Panc1 (cell line): ENCODE measurements at regions not wholly inside any gene's neighbourhood (a gene's known extent, or its start where the extent isn't known, plus 50 kb on each side); places are given as distances from the start of the nearest gene placed in this dataset.

Source experiments
- ATAC-seq: fragments of 200-7000 bp; cut with Tn5 transposase; 2 replicates; pipeline ENCODE4 v1.9.1; 2020; ENCODE audit warnings: mild to moderate bottlenecking, moderate library complexity
- BruUV-seq: library from RNA; stranded (reverse); fragments of 400-500 nt; replicated peaks from 2 replicates; lab custom pipeline; 2021; lab: Mats Ljungman, UMichigan
- CTCF ChIA-PET: fragments of 300-600 bp; sonication (Branson Sonifier 250); formaldehyde crosslinking; loops from one replicate; lab custom pipeline; 2022; ENCODE audit warnings: antibody characterized with exemption; lab: Charles Lee
- POLR2A ChIA-PET: fragments of 300-600 bp; sonication (Branson Sonifier 250); formaldehyde crosslinking; loops from one replicate; lab custom pipeline; 2022; ENCODE audit warnings: antibody characterized with exemption; lab: Charles Lee
- DNase-seq: peaks from one replicate; pipeline ENCODE4 v3.0.0-alpha.2; 2010; ENCODE audit warnings: low read depth, low spot score
- H3K27ac ChIP-seq: 2 replicates; pipeline ENCODE4 v1.5.1; 2011; ENCODE audit warnings: mild to moderate bottlenecking, low read length, inconsistent platforms
- H3K27me3 ChIP-seq: fragments of 200-500 bp; sonication (Bioruptor generic); 2 replicates; pipeline ENCODE4 v1.6.0; 2014; ENCODE audit warnings: low read length, inconsistent platforms; ENCODE audit not compliant: control insufficient read depth, insufficient read depth
- H3K36me3 ChIP-seq: fragments of 200-500 bp; sonication (Bioruptor generic); 2 replicates; pipeline ENCODE4 v1.5.1; 2014; ENCODE audit warnings: inconsistent platforms, mild to moderate bottlenecking, low read length, moderate library complexity; ENCODE audit not compliant: control insufficient read depth, insufficient read depth
- H3K4me1 ChIP-seq: 2 replicates; pipeline ENCODE4 v1.5.1; 2011; ENCODE audit warnings: inconsistent platforms, mild to moderate bottlenecking, low read length, moderate library complexity; ENCODE audit not compliant: control insufficient read depth, insufficient read depth
- H3K4me3 ChIP-seq, 2 experiments: 2 replicates each; pipeline ENCODE4 v1.5.1; 2011 to 2012; ENCODE audit warnings: low read depth in 2 of 2, low read length in 2 of 2, mild to moderate bottlenecking in 2 of 2, inconsistent platforms in 1 of 2, moderate library complexity in 1 of 2
- H3K9me3 ChIP-seq: fragments of 200-500 bp; sonication (Bioruptor generic); 2 replicates; pipeline ENCODE4 v1.5.1; 2014; ENCODE audit warnings: low read depth, mild to moderate bottlenecking, inconsistent platforms, low read length, moderate library complexity; ENCODE audit not compliant: control insufficient read depth, insufficient read depth
- CTCF ChIP-seq: fragments of 450-650 bp; IDR thresholded peaks from 2 replicates; pipeline ENCODE4 v1.5.1; 2017; ENCODE audit warnings: mild to moderate bottlenecking
- POLR2AphosphoS5 ChIP-seq: IDR thresholded peaks from 2 replicates; pipeline ENCODE4 v1.6.1; 2012; ENCODE audit warnings: mild to moderate bottlenecking, low read depth, low read length, moderate library complexity
- REST ChIP-seq, 2 experiments: IDR thresholded peaks; 2 replicates each; pipeline ENCODE4 v1.6.1; 2011 to 2012; ENCODE audit warnings: low read depth in 2 of 2, control low read depth in 1 of 2, low read length in 1 of 2, mild to moderate bottlenecking in 1 of 2, moderate library complexity in 1 of 2; ENCODE audit not compliant: insufficient read depth in 1 of 2
- SIN3A ChIP-seq: IDR thresholded peaks from 2 replicates; pipeline ENCODE4 v1.6.1; 2012; ENCODE audit warnings: low read depth, mild to moderate bottlenecking, low read length, moderate library complexity, borderline replicate concordance; ENCODE audit not compliant: insufficient read depth
- TCF7L2 ChIP-seq: IDR thresholded peaks from 2 replicates; pipeline ENCODE4 v1.6.1; 2011; ENCODE audit warnings: mild to moderate bottlenecking, low read depth, low read length, inconsistent platforms
- in situ Hi-C: cut with HindIII; loops from 2 replicates; pipeline ENCODE4 v1.10.0; 2016; ENCODE audit warnings: low sequenced_read_pairs, low pct_unique_long_range_greater_than_20kb
- intact Hi-C: fragments of 100-400 bp; cut with micrococcal nuclease; formaldehyde crosslinking; loops from one replicate; pipeline ENCODE4 v1.10.0; 2022; ENCODE audit not compliant: unreplicated experiment

- ChIA-PET CTCF (no interaction called here), POLR2A (no interaction called here)
- intact Hi-C loops, result no loop called here
- H3K9me3 ChIP-seq, result no peaks in the 10 kb centered on the region
- H3K4me3 ChIP-seq, result no peak overlapping the region
- no peaks in the 10 kb centered on the region for H3K36me3 ChIP-seq
- ATAC-seq, result no peak
- H3K4me1 ChIP-seq, result no peaks in the 10 kb centered on the region
- H3K27ac ChIP-seq, result no peak overlapping the region
- DNase-seq, result no peak
- H3K27me3 ChIP-seq, result no peaks in the 10 kb centered on the region
- TF ChIP-seq REST (IDR thresholded peaks at IDR 0.05; ENCODE audit: insufficient read depth in 1 of 2, low read depth in 2 of 2, low read length in 1 of 2) (no peak), TCF7L2 (no peak), POLR2AphosphoS5 (no peak), SIN3A (no peak), CTCF (no peak)
- no TSS peak for BruUV-seq
- in situ Hi-C loops, result no loop called here
Measured at GRCh38 chr13:58247080-58247479, 615.5 kb downstream of the PCDH17 start.

GRCh38 chr13:58254943-58255342, 623.4 kb downstream of the PCDH17 start:
- ATAC-seq, result no peak
- Histone ChIP-seq H3K4me3 (no peak overlapping the region), H3K27ac (no peak overlapping the region), H3K4me1 (no peaks in the 10 kb centered on the region), H3K36me3 (no peaks in the 10 kb centered on the region), H3K9me3 (no peaks in the 10 kb centered on the region), H3K27me3 (no peaks in the 10 kb centered on the region)
- BruUV-seq, result no TSS peak
- ChIA-PET CTCF (no interaction called here), POLR2A (no interaction called here)
- in situ Hi-C loops, result no loop called here
- intact Hi-C loops, result no loop called here
- DNase-seq, result no peak
- no peak for TF ChIP-seq SIN3A
- no peak for TF ChIP-seq POLR2AphosphoS5

GRCh38 chr13:58266271-58266670, 634.7 kb downstream of the PCDH17 start:
- Histone ChIP-seq H3K27me3 (no peaks in the 10 kb centered on the region), H3K36me3 (no peaks in the 10 kb centered on the region), H3K4me1 (no peaks in the 10 kb centered on the region), H3K27ac (no peak overlapping the region), H3K4me3 (no peak overlapping the region), H3K9me3 (no peaks in the 10 kb centered on the region)
- in situ Hi-C loops, result no loop called here
- ATAC-seq (no peak), DNase-seq (no peak)
- POLR2A ChIA-PET, result no interaction called here
- intact Hi-C loops, result no loop called here
- CTCF ChIA-PET, result no interaction called here
- TF ChIP-seq CTCF (no peak), REST (IDR thresholded peaks at IDR 0.05; ENCODE audit: insufficient read depth in 1 of 2, low read depth in 2 of 2, low read length in 1 of 2) (no peak), SIN3A (no peak), TCF7L2 (no peak), POLR2AphosphoS5 (no peak)
- BruUV-seq, result no TSS peak
